Hepatocyte (in vitro differentiated cells): ENCODE measurements at regions not wholly inside any gene's neighbourhood (a gene's known extent, or its start where the extent isn't known, plus 50 kb on each side); places are given as distances from the start of the nearest gene placed in this dataset.

ENCODE experiments used
- DNase-seq: peaks from one replicate; pipeline ENCODE4 v3.0.0-alpha.2; 2016; ENCODE audit warnings: low spot score
- H2AFZ ChIP-seq: fragments of 200-600 bp; sonication (generic); 2 replicates; pipeline ENCODE4 v1.6.0; 2016; ENCODE audit warnings: antibody characterized with exemption, mild to moderate bottlenecking
- H3K27ac ChIP-seq: fragments of 200-600 bp; sonication (generic); 2 replicates; pipeline ENCODE4 v1.5.1; 2016; ENCODE audit warnings: mild to moderate bottlenecking
- H3K27me3 ChIP-seq: fragments of 200-600 bp; sonication (generic); 2 replicates; pipeline ENCODE4 v1.6.1; 2016
- H3K36me3 ChIP-seq: fragments of 200-600 bp; sonication (generic); replicated peaks from 2 replicates; pipeline ENCODE4 v1.5.1; 2016; ENCODE audit warnings: low read depth; ENCODE audit not compliant: insufficient read depth
- H3K4me1 ChIP-seq: fragments of 200-600 bp; sonication (generic); 2 replicates; pipeline ENCODE4 v1.5.1; 2016; ENCODE audit warnings: mild to moderate bottlenecking, moderate library complexity; ENCODE audit not compliant: insufficient read depth
- H3K4me2 ChIP-seq: fragments of 200-600 bp; sonication (generic); 2 replicates; pipeline ENCODE4 v1.6.0; 2016
- H3K4me3 ChIP-seq: fragments of 200-600 bp; sonication (generic); 2 replicates; pipeline ENCODE4 v1.5.1; 2016; ENCODE audit warnings: mild to moderate bottlenecking
- H3K79me2 ChIP-seq: fragments of 200-600 bp; sonication (generic); 2 replicates; pipeline ENCODE4 v1.6.0; 2017; ENCODE audit warnings: mild to moderate bottlenecking
- H3K9me2 ChIP-seq: fragments of 200-600 bp; sonication (generic); replicated peaks from 2 replicates; pipeline ENCODE4 v1.6.0; 2017; ENCODE audit warnings: mild to moderate bottlenecking; ENCODE audit not compliant: insufficient read depth
- H3K9me3 ChIP-seq: fragments of 200-600 bp; sonication (generic); 2 replicates; pipeline ENCODE4 v1.5.1; 2016; ENCODE audit warnings: low read depth, mild to moderate bottlenecking
- H4K20me1 ChIP-seq: fragments of 200-600 bp; sonication (generic); 2 replicates; pipeline ENCODE4 v1.6.0; 2016; ENCODE audit warnings: mild to moderate bottlenecking; ENCODE audit not compliant: insufficient read depth, poor library complexity, severe bottlenecking
- CTCF ChIP-seq: fragments of 200-600 bp; sonication (generic); IDR thresholded peaks from 2 replicates; pipeline ENCODE4 v1.5.1; 2016; ENCODE audit warnings: antibody characterized with exemption, mild to moderate bottlenecking; ENCODE audit not compliant: poor library complexity
- EZH2 ChIP-seq: fragments of 200-600 bp; sonication (generic); IDR thresholded peaks from 2 replicates; pipeline ENCODE4 v1.6.1; 2016; ENCODE audit warnings: antibody characterized with exemption, mild to moderate bottlenecking, borderline replicate concordance
- EZH2phosphoT487 ChIP-seq: fragments of 200-600 bp; sonication (generic); IDR thresholded peaks from one replicate; pipeline ENCODE4 v1.6.1; 2018; ENCODE audit warnings: antibody characterized with exemption, mild to moderate bottlenecking, low read depth, moderate library complexity; ENCODE audit not compliant: unreplicated experiment, severe bottlenecking
- whole genome bisulfite sequencing: methylation state at CpG from one replicate; pipeline ENCODE4 v1.1.6; 2016; ENCODE audit warnings: low lambda C conversion rate; ENCODE audit errors: missing lambda C conversion rate; 5-methylcytosine and 5-hydroxymethylcytosine counted together

- peaks cover 9% of the 10 kb centered on the region for H3K4me1 ChIP-seq
- no peaks in the 10 kb centered on the region for H3K27me3 ChIP-seq
- no peaks in the 10 kb centered on the region for H3K9me2 ChIP-seq
- no peaks in the 10 kb centered on the region for H3K79me2 ChIP-seq
- 43% methylated on average over 3 of the region's 3 CpGs for WGBS
- no peaks in the 10 kb centered on the region for H3K9me3 ChIP-seq
- peak overlapping the region; percentile 72 for H3K4me2 ChIP-seq
- DNase-seq, result peak; percentile 45
- no peaks in the 10 kb centered on the region for H4K20me1 ChIP-seq
- H3K4me3 ChIP-seq, result peak overlapping the region; percentile 6
- H2AFZ ChIP-seq, result peak overlapping the region; percentile 57
- no peak for TF ChIP-seq EZH2
- no peak for TF ChIP-seq CTCF
- TF ChIP-seq EZH2phosphoT487, result no peak
- H3K27ac ChIP-seq, result peak overlapping the region; percentile 91
- H3K36me3 ChIP-seq, result no peaks in the 10 kb centered on the region
These were observed 132.7 kb upstream of the XPO1 start for GRCh38 chr2:61670591-61671501.

GRCh38 chr2:61664190-61664589, 126.0 kb upstream of the XPO1 start:
- TF ChIP-seq CTCF (no peak), EZH2 (no peak), EZH2phosphoT487 (no peak)
- 97% methylated on average over 1 of the region's 1 CpG for WGBS

GRCh38 chr2:61662990-61663389, 124.8 kb upstream of the XPO1 start:
- no peak for DNase-seq
- Histone ChIP-seq H3K36me3 (no peaks in the 10 kb centered on the region), H3K27ac (no peak overlapping the region), H2AFZ (no peak overlapping the region), H3K4me1 (no peaks in the 10 kb centered on the region), H3K4me3 (no peak overlapping the region), H4K20me1 (no peaks in the 10 kb centered on the region), H3K79me2 (no peaks in the 10 kb centered on the region), H3K9me3 (no peaks in the 10 kb centered on the region), H3K9me2 (no peaks in the 10 kb centered on the region), H3K27me3 (no peaks in the 10 kb centered on the region), H3K4me2 (no peak overlapping the region)
- no peak for TF ChIP-seq CTCF
- no peak for TF ChIP-seq EZH2
- TF ChIP-seq EZH2phosphoT487, result no peak
- 97% methylated on average over 7 of the region's 7 CpGs for WGBS

More at GRCh38 chr2:61664190-61664589, 126.0 kb upstream of the XPO1 start:
- Histone ChIP-seq H3K9me2 (no peaks in the 10 kb centered on the region), H3K27me3 (no peaks in the 10 kb centered on the region), H3K9me3 (no peaks in the 10 kb centered on the region), H4K20me1 (no peaks in the 10 kb centered on the region), H3K4me3 (no peak overlapping the region), H3K36me3 (no peaks in the 10 kb centered on the region), H2AFZ (no peak overlapping the region), H3K4me2 (no peak overlapping the region), H3K79me2 (no peaks in the 10 kb centered on the region), H3K4me1 (no peaks in the 10 kb centered on the region), H3K27ac (no peak overlapping the region)
- DNase-seq, result no peak
